ENCODE measurements at regions not wholly inside any gene's neighbourhood (a gene's known extent, or its start where the extent isn't known, plus 50 kb on each side); places are given as distances from the start of the nearest gene placed in this dataset.
"Not testable (repeated sequence)": the region's sequence is repeated elsewhere in the genome, so short reads cannot be mapped to it uniquely, and the experiment has no call there.

GRCh38 chr5:119694284-119694683 is 64.9 kb downstream of the FAM170A start:
- no peak for DNase-seq

GRCh38 chr5:119706049-119706448 is 76.7 kb downstream of the FAM170A start:
- DNase-seq: no peak

- no peak for DNase-seq
Measured at GRCh38 chr5:119708076-119708790, 78.9 kb downstream of the FAM170A start.

GRCh38 chr5:119721775-119722174 is 92.4 kb downstream of the FAM170A start:
- DNase-seq: no peak

- DNase-seq: not testable (repeated sequence)
Measured at GRCh38 chr5:119725291-119725690, 95.9 kb downstream of the FAM170A start.

GRCh38 chr5:119726544-119726943 is 97.2 kb downstream of the FAM170A start:
- no peak for DNase-seq

GRCh38 chr5:119740225-119740624 is 110.9 kb downstream of the FAM170A start:
- DNase-seq: no peak

GRCh38 chr5:119741691-119742090 is 112.3 kb downstream of the FAM170A start:
- no peak for DNase-seq

GRCh38 chr5:119742311-119742710 is 113.0 kb downstream of the FAM170A start:
- DNase-seq: no peak

- DNase-seq: peak; percentile 2
Measured at GRCh38 chr5:119743927-119744326, 114.6 kb downstream of the FAM170A start.

- DNase-seq: no peak
Measured at GRCh38 chr5:119745976-119746375, 116.6 kb downstream of the FAM170A start.

GRCh38 chr5:119746984-119747383 is 117.6 kb downstream of the FAM170A start:
- DNase-seq: no peak

- DNase-seq: no peak
Measured at GRCh38 chr5:119750887-119751733, 121.8 kb downstream of the FAM170A start.

- DNase-seq: no peak
Measured at GRCh38 chr5:119751734-119752094, 122.4 kb downstream of the FAM170A start.

- no peak for DNase-seq
Measured at GRCh38 chr5:119752921-119753886, 123.8 kb downstream of the FAM170A start.

- DNase-seq: not testable (repeated sequence)
Measured at GRCh38 chr5:119754825-119755224, 125.5 kb downstream of the FAM170A start.

GRCh38 chr5:119757276-119757675 is 127.9 kb downstream of the FAM170A start:
- DNase-seq: no peak

GRCh38 chr5:119769695-119770693 is 140.6 kb downstream of the FAM170A start:
- not testable (repeated sequence) for DNase-seq

- DNase-seq: not testable (repeated sequence)
Measured at GRCh38 chr5:119780145-119780544, 150.8 kb downstream of the FAM170A start.

GRCh38 chr5:119785057-119785456 is 155.7 kb downstream of the FAM170A start:
- DNase-seq: no peak

- no peak for DNase-seq
Measured at GRCh38 chr5:119789406-119790117, 160.2 kb downstream of the FAM170A start.

Data from CD4-positive, alpha-beta T cell treated with Interleukin-6 for 4 hours (primary cell).